Gastrocnemius medialis (tissue), 4 donors: ENCODE measurements at regions not wholly inside any gene's neighbourhood (a gene's known extent, or its start where the extent isn't known, plus 50 kb on each side); places are given as distances from the start of the nearest gene placed in this dataset.

Experiments
- POLR2A ChIP-seq, 2 donors: fragments of 450-650 bp; IDR thresholded peaks; one replicate each; pipeline ENCODE4 v1.6.1; 2017; ENCODE audit warnings: antibody characterized with exemption in 2 of 2, mild to moderate bottlenecking in 2 of 2, moderate library complexity in 2 of 2
- TF ChIP-seq, protein P1 (sequence below), 5 experiments: fragments of 450-650 bp in 3 of 5; fragments of 200-600 bp in 2 of 5; sonication (generic) in 2 of 5; IDR thresholded peaks in 4 of 5; conservative IDR thresholded peaks in 1 of 5; 1 replicate in 4 of 5; 2 replicates in 1 of 5; pipeline ENCODE4 v1.5.1; 2016 to 2019; ENCODE audit warnings: antibody characterized with exemption in 5 of 5, mild to moderate bottlenecking in 3 of 5, moderate library complexity in 3 of 5

DNA sequence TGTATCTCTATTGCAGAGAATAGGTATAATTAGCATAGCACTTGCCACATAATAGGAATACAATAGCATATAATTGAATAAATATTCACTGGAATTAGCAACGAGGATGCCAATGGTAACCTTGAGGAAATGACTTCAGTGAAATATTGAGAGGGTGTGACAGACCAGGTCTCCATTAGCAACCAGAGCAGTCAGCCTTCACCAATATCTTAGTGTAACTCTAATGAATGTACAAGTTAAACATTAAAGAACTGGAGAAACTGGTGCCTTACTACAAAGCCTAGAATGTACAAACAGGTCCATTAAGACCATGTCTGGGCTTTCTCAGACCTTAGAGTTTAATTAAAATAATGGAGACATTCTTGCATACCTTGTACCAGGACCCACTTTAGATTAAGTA is 143.0 kb downstream of the MAGEB17 start:
- TF ChIP-seq, protein P1, sequence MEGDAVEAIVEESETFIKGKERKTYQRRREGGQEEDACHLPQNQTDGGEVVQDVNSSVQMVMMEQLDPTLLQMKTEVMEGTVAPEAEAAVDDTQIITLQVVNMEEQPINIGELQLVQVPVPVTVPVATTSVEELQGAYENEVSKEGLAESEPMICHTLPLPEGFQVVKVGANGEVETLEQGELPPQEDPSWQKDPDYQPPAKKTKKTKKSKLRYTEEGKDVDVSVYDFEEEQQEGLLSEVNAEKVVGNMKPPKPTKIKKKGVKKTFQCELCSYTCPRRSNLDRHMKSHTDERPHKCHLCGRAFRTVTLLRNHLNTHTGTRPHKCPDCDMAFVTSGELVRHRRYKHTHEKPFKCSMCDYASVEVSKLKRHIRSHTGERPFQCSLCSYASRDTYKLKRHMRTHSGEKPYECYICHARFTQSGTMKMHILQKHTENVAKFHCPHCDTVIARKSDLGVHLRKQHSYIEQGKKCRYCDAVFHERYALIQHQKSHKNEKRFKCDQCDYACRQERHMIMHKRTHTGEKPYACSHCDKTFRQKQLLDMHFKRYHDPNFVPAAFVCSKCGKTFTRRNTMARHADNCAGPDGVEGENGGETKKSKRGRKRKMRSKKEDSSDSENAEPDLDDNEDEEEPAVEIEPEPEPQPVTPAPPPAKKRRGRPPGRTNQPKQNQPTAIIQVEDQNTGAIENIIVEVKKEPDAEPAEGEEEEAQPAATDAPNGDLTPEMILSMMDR (IDR thresholded peaks at IDR 0.05 in 4 of 5, conservative IDR thresholded peaks at IDR 0.05 in 1 of 5), result no peak
- TF ChIP-seq POLR2A (IDR thresholded peaks at IDR 0.05), result no peak
